Activated CD4-positive, alpha-beta T cell treated with anti-CD3 and anti-CD28 coated beads for 36 hours (primary cell): ENCODE measurements at regions not wholly inside any gene's neighbourhood (a gene's known extent, or its start where the extent isn't known, plus 50 kb on each side); places are given as distances from the start of the nearest gene placed in this dataset.

Source experiments
- ATAC-seq: fragments of 200-7000 bp; cut with Tn5 transposase; one replicate; pipeline ENCODE4 v1.10.0; 2021; ENCODE audit warnings: mild to moderate bottlenecking, moderate library complexity
- CTCF ChIA-PET: fragments of 350-600 bp; sonication (Branson Sonifier 250); formaldehyde crosslinking; loops from one replicate; lab custom pipeline; 2021; ENCODE audit warnings: antibody characterized with exemption; lab: Charles Lee
- POLR2A ChIA-PET: fragments of 350-600 bp; sonication (Branson Sonifier 250); formaldehyde crosslinking; loops from one replicate; lab custom pipeline; 2021; ENCODE audit warnings: antibody characterized with exemption, inconsistent platforms; lab: Charles Lee
- DNase-seq: peaks from one replicate; pipeline ENCODE4 v3.0.0-alpha.2; 2020
- H3K27ac Mint-ChIP-seq: one replicate; pipeline ENCODE4 v1.8.0; 2021; ENCODE audit warnings: mixed read lengths
- H3K27me3 Mint-ChIP-seq: one replicate; pipeline ENCODE4 v1.8.0; 2021; ENCODE audit warnings: mixed read lengths
- H3K36me3 Mint-ChIP-seq: one replicate; pipeline ENCODE4 v1.8.0; 2021; ENCODE audit warnings: low read depth, mixed read lengths
- H3K4me1 Mint-ChIP-seq: one replicate; pipeline ENCODE4 v1.8.0; 2021; ENCODE audit warnings: mixed read lengths
- H3K4me3 Mint-ChIP-seq: one replicate; pipeline ENCODE4 v1.8.0; 2021; ENCODE audit warnings: mild to moderate bottlenecking, moderate library complexity, mixed read lengths
- H3K9me3 Mint-ChIP-seq: one replicate; pipeline ENCODE4 v1.8.0; 2021; ENCODE audit warnings: low read depth, mixed read lengths
- intact Hi-C, 2 experiments: fragments of 100-400 bp; cut with DNase I in 1 of 2; cut with micrococcal nuclease in 1 of 2; formaldehyde crosslinking; loops; one replicate each; pipeline versions ENCODE4 v1.14.2 to v1.15.1; 2022 to 2024; cut with DNase I, micrococcal nuclease

GRCh38 chr21:28781602-28782276 lies 210.9 kb downstream of the LTN1 start:
- Mint-ChIP-seq H3K4me1 (peaks cover under 1% of the 10 kb centered on the region), H3K27me3 (no peaks in the 10 kb centered on the region), H3K4me3 (no peak overlapping the region), H3K27ac (no peak overlapping the region), H3K36me3 (peaks cover 18% of the 10 kb centered on the region), H3K9me3 (peaks cover 10% of the 10 kb centered on the region)
- ATAC-seq (peak; percentile 64), DNase-seq (no peak)
- POLR2A ChIA-PET, result no interaction called here
- CTCF ChIA-PET, result interaction anchor here (0.6 to 2.8 kb wide), 6 partner anchors 11 to 1219 kb away, joined by 3 to 8 read pairs (median 4); no protein-coding TSS in a partner anchor
- intact Hi-C loops, result no loop called here

DNA sequence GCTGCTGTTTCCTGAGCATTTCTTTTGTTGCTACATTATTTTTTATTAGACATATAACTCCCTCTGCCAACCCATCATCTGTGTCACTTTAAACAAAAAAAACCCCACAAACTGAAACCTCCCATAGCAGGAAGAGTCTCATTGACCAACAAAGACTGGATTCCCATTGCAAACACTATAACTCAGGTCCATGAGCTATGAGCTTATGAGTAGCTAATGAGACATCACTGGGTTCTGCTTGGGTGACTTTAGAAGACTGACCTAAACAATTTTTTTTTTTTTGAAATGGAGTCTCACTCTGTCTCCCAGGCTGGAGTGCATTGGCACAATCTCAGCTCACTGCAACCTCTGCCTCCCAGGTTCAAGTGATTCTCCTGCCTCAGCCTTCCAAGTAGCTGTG lies 212.8 kb downstream of the LTN1 start:
- Mint-ChIP-seq H3K27me3 (no peaks in the 10 kb centered on the region), H3K27ac (no peak overlapping the region), H3K9me3 (peaks cover 3% of the 10 kb centered on the region), H3K4me1 (peaks cover 17% of the 10 kb centered on the region), H3K36me3 (peaks cover 9% of the 10 kb centered on the region), H3K4me3 (no peak overlapping the region)
- ATAC-seq (no peak), DNase-seq (no peak)
- intact Hi-C loops, result loop anchor here (5.0 to 10.0 kb wide), 2 partner anchors 143 to 455 kb away; no protein-coding TSS in a partner anchor
- ChIA-PET POLR2A (no interaction called here), CTCF (interaction anchor here (2.8 to 3.3 kb wide), 2 partner anchors 15 to 35 kb away, joined by 8 to 13 read pairs; no protein-coding TSS in a partner anchor)

GRCh38 chr21:28776251-28776650 lies 216.4 kb downstream of the LTN1 start:
- ChIA-PET CTCF (interaction anchor here (0.9 kb wide), 1 partner anchor 9 kb away, joined by 3 read pairs; no protein-coding TSS in a partner anchor), POLR2A (no interaction called here)
- H3K4me3 Mint-ChIP-seq, result no peak overlapping the region
- H3K4me1 Mint-ChIP-seq, result peaks cover 27% of the 10 kb centered on the region
- no peak overlapping the region for H3K27ac Mint-ChIP-seq
- H3K27me3 Mint-ChIP-seq, result no peaks in the 10 kb centered on the region
- DNase-seq (peak; percentile 62), ATAC-seq (peak; percentile 77)
- intact Hi-C loops, result loop anchor here (1.0 to 10.0 kb wide), 3 partner anchors 9 to 459 kb away; no protein-coding TSS in a partner anchor
- H3K36me3 Mint-ChIP-seq, result peaks cover 5% of the 10 kb centered on the region
- no peaks in the 10 kb centered on the region for H3K9me3 Mint-ChIP-seq

GRCh38 chr21:28775071-28775470 lies 217.6 kb downstream of the LTN1 start:
- H3K9me3 Mint-ChIP-seq, result no peaks in the 10 kb centered on the region
- H3K36me3 Mint-ChIP-seq, result peaks cover 9% of the 10 kb centered on the region
- H3K27me3 Mint-ChIP-seq, result no peaks in the 10 kb centered on the region
- ATAC-seq (peak; percentile 76), DNase-seq (no peak)
- ChIA-PET POLR2A (no interaction called here), CTCF (interaction anchor here (0.9 kb wide), 1 partner anchor 30 kb away, joined by 4 read pairs; no protein-coding TSS in a partner anchor)
- intact Hi-C loops, result loop anchor here (1.0 to 10.0 kb wide), 3 partner anchors 110 to 460 kb away; a partner anchor contains a TSS
- peaks cover 34% of the 10 kb centered on the region for H3K4me1 Mint-ChIP-seq
- no peak overlapping the region for H3K4me3 Mint-ChIP-seq
- H3K27ac Mint-ChIP-seq, result peak overlapping the region; percentile 44

- intact Hi-C loops, result loop anchor here (2.0 to 10.0 kb wide), 2 partner anchors 168 to 462 kb away; no protein-coding TSS in a partner anchor
- ChIA-PET POLR2A (no interaction called here), CTCF (interaction anchor here (1.9 kb wide), 1 partner anchor 27 kb away, joined by 9 read pairs; no protein-coding TSS in a partner anchor)
Observed at GRCh38 chr21:28773036-28773435, 219.6 kb downstream of the LTN1 start.

GRCh38 chr21:28771790-28772501 lies 220.7 kb downstream of the LTN1 start:
- Mint-ChIP-seq H3K4me3 (no peak overlapping the region), H3K27ac (peak overlapping the region; percentile 55), H3K9me3 (peaks cover 3% of the 10 kb centered on the region), H3K4me1 (peaks cover 57% of the 10 kb centered on the region), H3K36me3 (peaks cover 16% of the 10 kb centered on the region), H3K27me3 (no peaks in the 10 kb centered on the region)
- ATAC-seq, result peak; percentile 27
- intact Hi-C loops, result loop anchor here (2.0 to 10.0 kb wide), 2 partner anchors 169 to 463 kb away; no protein-coding TSS in a partner anchor
- ChIA-PET CTCF (interaction anchor here (1.9 kb wide), 1 partner anchor 26 kb away, joined by 9 read pairs; no protein-coding TSS in a partner anchor), POLR2A (no interaction called here)
- no peak for DNase-seq

More at GRCh38 chr21:28773036-28773435, 219.6 kb downstream of the LTN1 start:
- peaks cover 11% of the 10 kb centered on the region for H3K36me3 Mint-ChIP-seq
- ATAC-seq, result no peak
- H3K27ac Mint-ChIP-seq, result no peak overlapping the region
- no peak overlapping the region for H3K4me3 Mint-ChIP-seq
- H3K4me1 Mint-ChIP-seq, result peaks cover 48% of the 10 kb centered on the region
- no peaks in the 10 kb centered on the region for H3K9me3 Mint-ChIP-seq
- H3K27me3 Mint-ChIP-seq, result no peaks in the 10 kb centered on the region
- DNase-seq, result no peak

- H3K4me1 Mint-ChIP-seq, result peaks cover 56% of the 10 kb centered on the region
- ATAC-seq, result no peak
- intact Hi-C loops, result loop anchor here (10.0 kb wide), 1 partner anchor 464 kb away; no protein-coding TSS in a partner anchor
- ChIA-PET POLR2A (no interaction called here), CTCF (no interaction called here)
- peaks cover 6% of the 10 kb centered on the region for H3K9me3 Mint-ChIP-seq
- peak overlapping the region; percentile 8 for H3K27ac Mint-ChIP-seq
- H3K36me3 Mint-ChIP-seq, result peaks cover 23% of the 10 kb centered on the region
- H3K27me3 Mint-ChIP-seq, result no peaks in the 10 kb centered on the region
- H3K4me3 Mint-ChIP-seq, result no peak overlapping the region
- no peak for DNase-seq
Observed at GRCh38 chr21:28770867-28771661, 221.6 kb downstream of the LTN1 start.

DNA sequence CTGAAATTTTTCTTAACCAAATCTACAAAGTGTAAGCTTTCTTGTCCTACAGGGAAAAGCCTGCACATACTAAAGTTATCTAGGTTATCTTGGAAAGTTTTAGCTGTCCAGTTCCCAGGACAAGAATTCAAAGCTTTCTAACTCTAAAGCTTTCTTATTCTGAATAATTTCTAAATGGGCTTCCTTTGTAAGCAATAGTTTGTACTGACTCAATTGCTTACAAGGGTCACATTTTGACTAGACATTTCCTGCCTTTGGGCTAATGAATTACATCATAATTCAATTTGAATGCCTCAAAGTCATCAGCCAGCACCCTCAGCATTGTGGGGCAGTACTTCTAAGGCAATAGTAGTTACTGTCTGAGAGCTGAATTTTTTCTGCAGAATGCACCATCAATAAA lies 223.0 kb downstream of the LTN1 start:
- Mint-ChIP-seq H3K36me3 (peaks cover 20% of the 10 kb centered on the region), H3K4me3 (no peak overlapping the region), H3K27me3 (no peaks in the 10 kb centered on the region), H3K9me3 (peaks cover 6% of the 10 kb centered on the region), H3K4me1 (peaks cover 45% of the 10 kb centered on the region), H3K27ac (no peak overlapping the region)
- CTCF ChIA-PET, result interaction anchor here (0.7 to 2.9 kb wide), 4 partner anchors 12 to 225 kb away, joined by 3 to 12 read pairs (median 3); no protein-coding TSS in a partner anchor
- intact Hi-C loops, result loop anchor here (5.0 to 10.0 kb wide), 2 partner anchors 68 to 465 kb away; no protein-coding TSS in a partner anchor
- POLR2A ChIA-PET, result interaction anchor here (0.7 kb wide), 1 partner anchor 224 kb away, joined by 3 read pairs; no protein-coding TSS in a partner anchor
- ATAC-seq (peak; percentile 53), DNase-seq (peak; percentile 39)

DNA sequence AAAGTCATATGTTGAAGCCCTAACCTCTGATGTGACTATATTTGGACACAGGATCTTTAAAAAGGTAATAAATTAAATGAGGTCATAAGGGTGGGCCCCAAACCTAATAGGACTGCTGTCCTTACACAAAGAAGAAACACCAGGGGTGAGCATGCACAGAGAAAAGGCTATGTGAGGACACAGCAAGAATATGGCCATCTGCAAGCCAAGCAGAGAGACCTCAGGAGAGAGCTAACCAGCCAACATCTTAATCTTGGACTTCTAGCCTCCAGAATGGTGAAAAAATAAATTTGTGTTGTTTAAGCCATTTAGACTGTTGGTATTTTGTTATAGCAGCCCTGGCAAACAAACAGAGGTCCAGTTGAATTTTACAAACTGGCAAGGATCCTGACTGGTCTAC lies 223.9 kb downstream of the LTN1 start:
- intact Hi-C loops, result loop anchor here in 1 of 2 experiments (5.0 kb wide), 1 partner anchor 69 kb away; no protein-coding TSS in a partner anchor
- no peak overlapping the region for H3K27ac Mint-ChIP-seq
- no peak overlapping the region for H3K4me3 Mint-ChIP-seq
- peaks cover 20% of the 10 kb centered on the region for H3K36me3 Mint-ChIP-seq
- no peaks in the 10 kb centered on the region for H3K27me3 Mint-ChIP-seq
- ChIA-PET POLR2A (no interaction called here), CTCF (interaction anchor here (1.3 to 2.9 kb wide), 3 partner anchors 13 to 49 kb away, joined by 3 to 12 read pairs (median 3); no protein-coding TSS in a partner anchor)
- ATAC-seq (no peak), DNase-seq (no peak)
- peaks cover 6% of the 10 kb centered on the region for H3K9me3 Mint-ChIP-seq
- H3K4me1 Mint-ChIP-seq, result peaks cover 45% of the 10 kb centered on the region

DNA sequence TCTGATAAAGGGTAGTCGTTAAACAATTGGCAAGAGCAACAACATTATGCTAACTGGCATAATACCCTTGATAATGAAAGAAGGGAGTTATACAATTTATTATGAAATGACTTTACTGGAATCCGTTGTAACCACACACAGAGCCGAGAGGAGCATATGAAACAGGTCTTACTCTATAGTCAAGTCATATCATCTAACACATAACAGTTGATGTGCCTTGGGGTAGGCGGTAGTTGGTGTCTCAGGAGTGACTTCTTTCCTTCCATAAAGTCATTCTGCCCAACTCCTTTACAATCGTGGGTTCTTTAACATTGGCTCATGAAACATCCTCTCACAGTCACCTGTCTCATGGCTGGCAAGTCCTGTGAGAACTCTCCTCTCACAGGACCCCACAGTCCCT lies 225.2 kb downstream of the LTN1 start:
- H3K9me3 Mint-ChIP-seq, result peaks cover 6% of the 10 kb centered on the region
- CTCF ChIA-PET, result interaction anchor here (1.0 to 2.9 kb wide), 2 partner anchors 9 to 22 kb away, joined by 3 to 12 read pairs; no protein-coding TSS in a partner anchor
- intact Hi-C loops, result loop anchor here (1.0 to 5.0 kb wide), 2 partner anchors 9 to 70 kb away; no protein-coding TSS in a partner anchor
- no peak overlapping the region for H3K4me3 Mint-ChIP-seq
- peak; percentile 80 for ATAC-seq
- POLR2A ChIA-PET, result no interaction called here
- H3K27me3 Mint-ChIP-seq, result no peaks in the 10 kb centered on the region
- H3K27ac Mint-ChIP-seq, result no peak overlapping the region
- peaks cover 43% of the 10 kb centered on the region for H3K4me1 Mint-ChIP-seq
- H3K36me3 Mint-ChIP-seq, result peaks cover 20% of the 10 kb centered on the region
- peak; percentile 52 for DNase-seq
